Suppressor macrophage treated with lipopolysaccharide for 1 hour (primary cell): ENCODE measurements at regions not wholly inside any gene's neighbourhood (a gene's known extent, or its start where the extent isn't known, plus 50 kb on each side); places are given as distances from the start of the nearest gene placed in this dataset.
"Not testable (repeated sequence)": the region's sequence is repeated elsewhere in the genome, so short reads cannot be mapped to it uniquely, and the experiment has no call there.

Experiments used
- DNase-seq, 3 donors: peaks; one replicate each; pipeline ENCODE4 v3.0.0-alpha.2; 2020 to 2022

- DNase-seq = no peak
Measured at GRCh38 chr13:88257706-88258105, 586.5 kb downstream of the SLITRK5 start.

- no peak for DNase-seq
Measured at GRCh38 chr13:88263808-88264207, 592.6 kb downstream of the SLITRK5 start.

- no peak for DNase-seq
Measured at GRCh38 chr13:88281841-88282240, 610.7 kb downstream of the SLITRK5 start.

- no peak for DNase-seq
Measured at GRCh38 chr13:88285329-88285728, 614.2 kb downstream of the SLITRK5 start.

GRCh38 chr13:88288326-88288725, 617.2 kb downstream of the SLITRK5 start:
- no peak for DNase-seq

GRCh38 chr13:88291731-88292130, 620.6 kb downstream of the SLITRK5 start:
- not testable (repeated sequence) for DNase-seq

GRCh38 chr13:88294368-88294767, 623.2 kb downstream of the SLITRK5 start:
- no peak for DNase-seq

- DNase-seq = no peak
Measured at GRCh38 chr13:88303157-88303556, 632.0 kb downstream of the SLITRK5 start.

- DNase-seq = no peak
Measured at GRCh38 chr13:88303605-88304004, 632.4 kb downstream of the SLITRK5 start.

- DNase-seq = no peak
Measured at GRCh38 chr13:88314496-88314895, 643.3 kb downstream of the SLITRK5 start.

GRCh38 chr13:88329066-88329465, 657.9 kb downstream of the SLITRK5 start:
- no peak for DNase-seq

- no peak for DNase-seq
Measured at GRCh38 chr13:88339271-88339741, 668.1 kb downstream of the SLITRK5 start.

- DNase-seq = no peak
Measured at GRCh38 chr13:88345171-88345847, 674.1 kb downstream of the SLITRK5 start.

GRCh38 chr13:88360761-88361160, 689.6 kb downstream of the SLITRK5 start:
- no peak for DNase-seq

- DNase-seq = no peak
Measured at GRCh38 chr13:88369866-88370265, 698.7 kb downstream of the SLITRK5 start.

- no peak for DNase-seq
Measured at GRCh38 chr13:88376760-88377388, 705.7 kb downstream of the SLITRK5 start.

GRCh38 chr13:88377852-88378251, 706.7 kb downstream of the SLITRK5 start:
- no peak for DNase-seq

- no peak for DNase-seq
Measured at GRCh38 chr13:88384542-88384941, 713.4 kb downstream of the SLITRK5 start.

- DNase-seq = no peak
Measured at GRCh38 chr13:88395804-88396203, 724.6 kb downstream of the SLITRK5 start.

- no peak for DNase-seq
Measured at GRCh38 chr13:88411696-88412095, 740.5 kb downstream of the SLITRK5 start.

- no peak for DNase-seq
Measured at GRCh38 chr13:88417801-88418200, 746.6 kb downstream of the SLITRK5 start.

GRCh38 chr13:88424463-88424862, 753.3 kb downstream of the SLITRK5 start:
- no peak for DNase-seq

- DNase-seq = no peak
Measured at GRCh38 chr13:88426661-88427060, 755.5 kb downstream of the SLITRK5 start.

- DNase-seq = no peak
Measured at GRCh38 chr13:88429862-88430261, 758.7 kb downstream of the SLITRK5 start.

GRCh38 chr13:88434953-88435352, 763.8 kb downstream of the SLITRK5 start:
- no peak for DNase-seq
